ENCODE measurements at regions not wholly inside any gene's neighbourhood (a gene's known extent, or its start where the extent isn't known, plus 50 kb on each side); places are given as distances from the start of the nearest gene placed in this dataset.

DNA sequence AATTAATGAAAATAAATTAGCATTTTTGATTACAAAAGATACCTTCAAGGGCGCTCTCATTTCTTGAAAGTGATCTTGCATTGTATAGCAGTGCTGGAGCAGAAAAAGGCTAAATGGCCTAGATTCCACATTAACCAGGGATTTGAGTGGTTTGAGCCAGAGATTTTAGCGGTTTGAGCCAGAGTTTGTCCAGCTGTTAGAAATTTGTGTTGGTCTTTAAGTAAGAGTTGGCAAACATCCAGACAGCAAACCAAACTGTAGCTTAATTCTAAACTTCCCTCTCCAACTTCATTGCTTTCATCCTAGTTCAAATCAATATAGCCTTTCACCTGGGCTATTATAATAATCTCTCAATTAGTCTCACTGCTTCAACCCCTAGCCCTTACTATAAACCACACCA is 351.7 kb downstream of the IGSF11 start:
- TF ChIP-seq, protein P1, sequence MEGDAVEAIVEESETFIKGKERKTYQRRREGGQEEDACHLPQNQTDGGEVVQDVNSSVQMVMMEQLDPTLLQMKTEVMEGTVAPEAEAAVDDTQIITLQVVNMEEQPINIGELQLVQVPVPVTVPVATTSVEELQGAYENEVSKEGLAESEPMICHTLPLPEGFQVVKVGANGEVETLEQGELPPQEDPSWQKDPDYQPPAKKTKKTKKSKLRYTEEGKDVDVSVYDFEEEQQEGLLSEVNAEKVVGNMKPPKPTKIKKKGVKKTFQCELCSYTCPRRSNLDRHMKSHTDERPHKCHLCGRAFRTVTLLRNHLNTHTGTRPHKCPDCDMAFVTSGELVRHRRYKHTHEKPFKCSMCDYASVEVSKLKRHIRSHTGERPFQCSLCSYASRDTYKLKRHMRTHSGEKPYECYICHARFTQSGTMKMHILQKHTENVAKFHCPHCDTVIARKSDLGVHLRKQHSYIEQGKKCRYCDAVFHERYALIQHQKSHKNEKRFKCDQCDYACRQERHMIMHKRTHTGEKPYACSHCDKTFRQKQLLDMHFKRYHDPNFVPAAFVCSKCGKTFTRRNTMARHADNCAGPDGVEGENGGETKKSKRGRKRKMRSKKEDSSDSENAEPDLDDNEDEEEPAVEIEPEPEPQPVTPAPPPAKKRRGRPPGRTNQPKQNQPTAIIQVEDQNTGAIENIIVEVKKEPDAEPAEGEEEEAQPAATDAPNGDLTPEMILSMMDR (IDR thresholded peaks at IDR 0.05; ENCODE audit: borderline replicate concordance, extremely low read depth, insufficient read depth): no peak
- FAIRE-seq: no peak
- DNase-seq: peak in 2 of 5 donors; percentile 41 to 87

DNA sequence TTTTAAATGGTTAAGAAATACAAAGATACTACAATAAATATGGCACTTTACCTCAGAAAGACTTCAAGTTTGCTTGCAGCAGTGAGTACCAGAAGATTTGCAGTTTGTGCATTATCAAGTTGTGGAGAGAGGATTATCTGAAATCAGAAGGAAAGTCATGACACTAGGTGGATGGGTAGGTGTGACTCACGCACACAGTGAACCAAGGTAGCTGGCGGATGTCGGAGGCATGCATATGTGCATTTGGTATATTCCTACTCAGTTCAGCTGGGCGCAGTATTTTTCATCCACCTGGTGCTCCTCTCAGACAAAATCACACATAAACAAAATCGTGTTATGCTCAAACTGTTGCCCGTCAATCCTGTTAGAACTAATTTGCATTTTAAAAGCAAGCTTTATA is 351.0 kb downstream of the IGSF11 start:
- intact Hi-C loops (cut with DNase I): no loop called here
- Histone ChIP-seq H3K36me3 (ENCODE audit: control insufficient read depth in 2 of 3, insufficient read depth in 3 of 3, low read length in 3 of 3) (no peaks in the 10 kb centered on the region), H3K4me3 (ENCODE audit: low read length in 3 of 3) (no peak overlapping the region), H3K27me3 (ENCODE audit: control insufficient read depth, insufficient read depth, low read length) (no peaks in the 10 kb centered on the region), H3K27ac (ENCODE audit: low read depth in 2 of 2, low read length in 2 of 2) (no peak overlapping the region), H3K9me3 (ENCODE audit: control insufficient read depth in 2 of 3, insufficient read depth in 1 of 3, low read length in 3 of 3) (no peaks in the 10 kb centered on the region), H3K4me1 (ENCODE audit: control insufficient read depth in 2 of 3, insufficient read depth in 2 of 3, low read depth in 1 of 3, low read length in 3 of 3) (no peaks in the 10 kb centered on the region), H3K9ac (ENCODE audit: low read length in 3 of 3) (no peak overlapping the region)
- no peak for FAIRE-seq
- DNase-seq: no peak
- TF ChIP-seq, protein P1 (IDR thresholded peaks at IDR 0.05; ENCODE audit: borderline replicate concordance, extremely low read depth, insufficient read depth): no peak

More for the DNA sequence above, 351.7 kb downstream of the IGSF11 start:
- Histone ChIP-seq H3K9ac (ENCODE audit: low read length in 3 of 3) (no peak overlapping the region), H3K9me3 (ENCODE audit: control insufficient read depth in 2 of 3, insufficient read depth in 1 of 3, low read length in 3 of 3) (no peaks in the 10 kb centered on the region), H3K4me3 (ENCODE audit: low read length in 3 of 3) (no peak overlapping the region), H3K4me1 (ENCODE audit: control insufficient read depth in 2 of 3, insufficient read depth in 2 of 3, low read depth in 1 of 3, low read length in 3 of 3) (no peaks in the 10 kb centered on the region), H3K27ac (ENCODE audit: low read depth in 2 of 2, low read length in 2 of 2) (no peak overlapping the region), H3K36me3 (ENCODE audit: control insufficient read depth in 2 of 3, insufficient read depth in 3 of 3, low read length in 3 of 3) (no peaks in the 10 kb centered on the region), H3K27me3 (ENCODE audit: control insufficient read depth, insufficient read depth, low read length) (no peaks in the 10 kb centered on the region)
- intact Hi-C loops (cut with DNase I): no loop called here

DNA sequence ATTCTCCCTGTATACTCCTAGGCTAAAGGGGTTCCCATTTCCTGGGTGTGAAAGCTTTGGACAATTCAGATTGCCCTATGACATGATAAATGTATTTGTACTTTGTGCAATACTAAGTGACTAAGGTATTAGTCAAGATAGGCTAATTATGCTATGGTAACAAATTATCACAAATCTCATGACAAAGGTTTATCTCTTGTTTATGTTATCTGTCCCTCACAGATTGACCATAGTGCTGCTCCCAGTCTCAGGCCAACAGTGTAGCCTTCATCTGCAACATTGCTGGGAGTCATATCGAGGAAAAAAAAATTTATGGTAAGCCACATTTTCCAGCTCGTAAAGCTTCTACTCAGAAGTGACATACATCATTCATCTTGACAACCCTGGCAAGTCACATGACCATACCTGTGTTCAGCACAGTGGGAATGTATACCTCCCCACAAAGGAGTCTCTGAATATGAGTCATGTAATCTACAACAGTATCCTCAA is 346.2 kb downstream of the IGSF11 start:
- no peak overlapping the region for H3K27ac ChIP-seq (ENCODE audit: low read depth in 2 of 2, low read length in 2 of 2)
- no peak overlapping the region for H3K9ac ChIP-seq (ENCODE audit: low read length in 3 of 3)
- no peaks in the 10 kb centered on the region for H3K27me3 ChIP-seq (ENCODE audit: control insufficient read depth, insufficient read depth, low read length)
- DNase-seq (no peak), FAIRE-seq (no peak)
- H3K4me3 ChIP-seq (ENCODE audit: low read length in 3 of 3): no peak overlapping the region
- intact Hi-C loops (cut with DNase I): no loop called here
- no peaks in the 10 kb centered on the region for H3K4me1 ChIP-seq (ENCODE audit: control insufficient read depth in 2 of 3, insufficient read depth in 2 of 3, low read depth in 1 of 3, low read length in 3 of 3)
- no peaks in the 10 kb centered on the region for H3K36me3 ChIP-seq (ENCODE audit: control insufficient read depth in 2 of 3, insufficient read depth in 3 of 3, low read length in 3 of 3)
- H3K9me3 ChIP-seq (ENCODE audit: control insufficient read depth in 2 of 3, insufficient read depth in 1 of 3, low read length in 3 of 3): no peaks in the 10 kb centered on the region
- TF ChIP-seq, protein P1 (IDR thresholded peaks at IDR 0.05; ENCODE audit: borderline replicate concordance, extremely low read depth, insufficient read depth): no peak

DNA sequence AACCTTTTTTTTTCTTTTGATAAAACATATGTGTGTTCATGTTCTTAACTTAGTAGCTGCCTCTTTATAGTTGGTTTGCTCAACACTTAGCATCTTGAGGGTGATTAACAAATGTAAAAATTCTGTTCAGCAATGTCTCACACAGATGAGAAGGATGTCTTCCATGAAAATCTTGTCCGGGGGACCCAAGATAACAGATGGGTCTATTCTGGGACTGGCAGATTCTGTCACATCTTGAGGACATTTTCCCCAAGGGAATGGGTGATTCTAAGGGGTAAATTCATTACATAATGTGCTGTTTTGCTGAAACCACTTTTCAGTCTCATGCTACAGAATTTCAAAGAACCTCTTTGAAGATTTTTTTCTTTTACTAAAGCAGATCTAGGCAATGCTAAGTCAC is 342.2 kb downstream of the IGSF11 start:
- intact Hi-C loops (cut with DNase I): no loop called here
- Histone ChIP-seq H3K4me3 (ENCODE audit: low read length in 3 of 3) (no peak overlapping the region), H3K9me3 (ENCODE audit: control insufficient read depth in 2 of 3, insufficient read depth in 1 of 3, low read length in 3 of 3) (no peaks in the 10 kb centered on the region), H3K27me3 (ENCODE audit: control insufficient read depth, insufficient read depth, low read length) (no peaks in the 10 kb centered on the region), H3K4me1 (ENCODE audit: control insufficient read depth in 2 of 3, insufficient read depth in 2 of 3, low read depth in 1 of 3, low read length in 3 of 3) (no peaks in the 10 kb centered on the region), H3K9ac (ENCODE audit: low read length in 3 of 3) (no peak overlapping the region), H3K27ac (ENCODE audit: low read depth in 2 of 2, low read length in 2 of 2) (no peak overlapping the region), H3K36me3 (ENCODE audit: control insufficient read depth in 2 of 3, insufficient read depth in 3 of 3, low read length in 3 of 3) (no peaks in the 10 kb centered on the region)
- no peak for DNase-seq
- no peak for FAIRE-seq
- TF ChIP-seq, protein P1 (IDR thresholded peaks at IDR 0.05; ENCODE audit: borderline replicate concordance, extremely low read depth, insufficient read depth): no peak

Data from kidney (tissue), 13 donors.